ENCODE measurements at regions not wholly inside any gene's neighbourhood (a gene's known extent, or its start where the extent isn't known, plus 50 kb on each side); places are given as distances from the start of the nearest gene placed in this dataset.

DNA sequence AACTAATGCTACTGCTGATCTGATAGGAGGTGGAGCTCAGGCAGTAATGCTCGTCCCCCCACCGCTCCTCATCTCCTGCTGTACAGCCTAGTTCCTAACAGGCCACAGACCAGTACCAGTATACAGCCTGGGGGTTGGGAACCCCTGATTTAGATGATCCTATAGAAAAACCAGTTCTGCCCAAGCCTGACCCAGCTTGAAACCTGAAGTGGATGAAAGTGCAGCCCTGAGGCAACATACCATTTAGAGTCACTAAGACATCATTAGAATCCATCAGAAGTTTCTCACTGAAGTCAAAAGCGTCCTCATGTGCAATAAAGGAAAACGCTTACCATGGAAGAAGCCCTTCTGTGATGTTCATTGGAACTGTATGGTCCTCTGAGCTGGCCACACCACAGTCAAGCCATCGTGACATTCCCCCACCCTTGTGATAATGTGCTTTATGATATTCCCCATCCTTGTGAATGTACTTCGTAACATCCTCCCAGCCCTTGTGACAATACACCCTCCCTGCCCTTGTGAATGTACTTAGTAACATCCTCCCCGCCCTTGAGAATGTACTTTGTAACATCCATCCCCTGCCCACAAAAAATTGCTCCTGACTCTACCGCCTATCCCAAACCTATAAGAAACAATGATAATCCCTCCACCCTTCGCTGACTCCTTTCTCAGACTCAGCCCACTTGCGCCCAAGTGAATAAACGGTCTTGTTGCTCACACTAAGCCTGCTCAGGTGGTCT is 65.9 kb upstream of the HECTD2 start:
- POLR2A ChIA-PET, result no interaction called here
- CTCF ChIA-PET, result no interaction called here
- Mint-ChIP-seq H3K4me3 (no peak overlapping the region), H3K9me3 (no peaks in the 10 kb centered on the region), H3K4me1 (no peaks in the 10 kb centered on the region), H3K27ac (no peak overlapping the region), H3K27me3 (peaks cover 11% of the 10 kb centered on the region), H3K36me3 (ENCODE audit: low read depth) (no peaks in the 10 kb centered on the region)
- ATAC-seq (ENCODE audit: low read depth), result no peak
- intact Hi-C loops (cut with micrococcal nuclease), result no loop called here
- TF ChIP-seq, protein P1, sequence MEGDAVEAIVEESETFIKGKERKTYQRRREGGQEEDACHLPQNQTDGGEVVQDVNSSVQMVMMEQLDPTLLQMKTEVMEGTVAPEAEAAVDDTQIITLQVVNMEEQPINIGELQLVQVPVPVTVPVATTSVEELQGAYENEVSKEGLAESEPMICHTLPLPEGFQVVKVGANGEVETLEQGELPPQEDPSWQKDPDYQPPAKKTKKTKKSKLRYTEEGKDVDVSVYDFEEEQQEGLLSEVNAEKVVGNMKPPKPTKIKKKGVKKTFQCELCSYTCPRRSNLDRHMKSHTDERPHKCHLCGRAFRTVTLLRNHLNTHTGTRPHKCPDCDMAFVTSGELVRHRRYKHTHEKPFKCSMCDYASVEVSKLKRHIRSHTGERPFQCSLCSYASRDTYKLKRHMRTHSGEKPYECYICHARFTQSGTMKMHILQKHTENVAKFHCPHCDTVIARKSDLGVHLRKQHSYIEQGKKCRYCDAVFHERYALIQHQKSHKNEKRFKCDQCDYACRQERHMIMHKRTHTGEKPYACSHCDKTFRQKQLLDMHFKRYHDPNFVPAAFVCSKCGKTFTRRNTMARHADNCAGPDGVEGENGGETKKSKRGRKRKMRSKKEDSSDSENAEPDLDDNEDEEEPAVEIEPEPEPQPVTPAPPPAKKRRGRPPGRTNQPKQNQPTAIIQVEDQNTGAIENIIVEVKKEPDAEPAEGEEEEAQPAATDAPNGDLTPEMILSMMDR (IDR thresholded peaks at IDR 0.05), result no peak
- no peak for DNase-seq

DNA sequence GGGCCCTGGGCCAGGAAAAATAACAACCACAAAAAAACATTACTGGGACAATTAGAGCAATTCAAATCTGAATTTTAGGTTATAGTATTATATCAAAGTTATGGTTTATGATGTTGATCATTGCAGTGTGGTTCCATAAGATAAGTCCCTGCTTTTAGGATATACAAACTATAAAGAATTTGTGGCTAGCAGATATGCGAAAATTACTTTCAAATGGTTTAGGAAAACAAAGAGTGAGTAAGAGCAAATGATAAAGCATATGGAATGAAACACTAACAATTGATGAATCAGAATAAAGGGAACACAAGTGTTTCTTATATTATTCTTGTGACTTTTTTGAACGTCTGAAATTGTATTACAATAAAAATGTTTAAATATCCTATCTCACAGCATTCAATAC is 64.4 kb upstream of the HECTD2 start:
- ATAC-seq (ENCODE audit: low read depth), result no peak
- peaks cover 10% of the 10 kb centered on the region for H3K27me3 Mint-ChIP-seq
- TF ChIP-seq, protein P1 (IDR thresholded peaks at IDR 0.05), result no peak
- DNase-seq, result no peak
- no peak overlapping the region for H3K4me3 Mint-ChIP-seq
- H3K9me3 Mint-ChIP-seq, result no peaks in the 10 kb centered on the region
- intact Hi-C loops (cut with micrococcal nuclease), result no loop called here
- H3K27ac Mint-ChIP-seq, result no peak overlapping the region
- no peaks in the 10 kb centered on the region for H3K36me3 Mint-ChIP-seq (ENCODE audit: low read depth)
- ChIA-PET POLR2A (no interaction called here), CTCF (no interaction called here)
- H3K4me1 Mint-ChIP-seq, result no peaks in the 10 kb centered on the region

DNA sequence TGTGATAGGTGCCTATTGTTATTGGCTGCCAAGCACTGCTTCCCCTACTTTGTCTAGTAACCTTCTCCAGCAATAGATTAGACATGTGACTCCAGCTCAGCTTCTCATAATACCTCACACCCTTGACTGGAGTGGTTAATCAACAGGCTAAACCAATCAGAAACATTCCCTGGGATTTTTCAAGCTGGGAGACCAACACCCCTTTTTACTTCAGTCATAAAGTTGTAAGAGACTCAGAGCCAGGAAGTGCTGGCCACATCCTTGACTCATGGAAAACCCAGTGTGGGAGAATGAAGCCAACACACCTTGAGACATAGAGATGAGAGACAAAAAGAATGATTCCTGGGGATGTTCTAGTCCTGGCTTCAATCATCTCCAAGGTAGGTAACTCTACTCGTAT is 62.6 kb upstream of the HECTD2 start:
- ChIA-PET POLR2A (no interaction called here), CTCF (no interaction called here)
- Mint-ChIP-seq H3K27ac (no peak overlapping the region), H3K36me3 (ENCODE audit: low read depth) (no peaks in the 10 kb centered on the region), H3K4me3 (no peak overlapping the region), H3K27me3 (peaks cover 7% of the 10 kb centered on the region), H3K9me3 (no peaks in the 10 kb centered on the region), H3K4me1 (no peaks in the 10 kb centered on the region)
- no peak for DNase-seq
- TF ChIP-seq, protein P1 (IDR thresholded peaks at IDR 0.05), result no peak
- ATAC-seq (ENCODE audit: low read depth), result no peak
- intact Hi-C loops (cut with micrococcal nuclease), result no loop called here

DNA sequence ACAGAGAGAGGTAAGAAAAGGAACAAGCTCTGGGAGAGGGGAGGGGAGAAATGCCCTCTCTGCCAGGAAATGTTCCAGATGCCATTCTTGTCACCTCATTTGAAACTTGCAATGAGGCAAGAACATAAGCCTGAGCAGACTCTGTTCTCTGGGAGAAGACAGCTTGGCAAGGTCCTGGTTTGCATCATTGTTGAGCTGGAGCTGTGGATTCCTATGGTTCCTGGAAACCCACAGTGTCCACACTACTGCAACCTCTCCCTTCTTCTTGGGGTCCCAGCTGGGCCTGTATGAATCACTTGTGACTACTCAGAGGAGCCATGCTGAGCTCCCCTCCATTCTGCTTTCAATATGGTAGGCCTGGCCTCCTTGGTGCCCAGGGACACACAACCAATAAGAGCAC is 60.8 kb upstream of the HECTD2 start:
- Mint-ChIP-seq H3K4me3 (no peak overlapping the region), H3K9me3 (peaks cover 2% of the 10 kb centered on the region), H3K36me3 (ENCODE audit: low read depth) (no peaks in the 10 kb centered on the region), H3K4me1 (no peaks in the 10 kb centered on the region), H3K27me3 (peaks cover 10% of the 10 kb centered on the region), H3K27ac (no peak overlapping the region)
- TF ChIP-seq, protein P1 (IDR thresholded peaks at IDR 0.05), result no peak
- no peak for DNase-seq
- no peak for ATAC-seq (ENCODE audit: low read depth)
- ChIA-PET CTCF (no interaction called here), POLR2A (no interaction called here)
- intact Hi-C loops (cut with micrococcal nuclease), result no loop called here

DNA sequence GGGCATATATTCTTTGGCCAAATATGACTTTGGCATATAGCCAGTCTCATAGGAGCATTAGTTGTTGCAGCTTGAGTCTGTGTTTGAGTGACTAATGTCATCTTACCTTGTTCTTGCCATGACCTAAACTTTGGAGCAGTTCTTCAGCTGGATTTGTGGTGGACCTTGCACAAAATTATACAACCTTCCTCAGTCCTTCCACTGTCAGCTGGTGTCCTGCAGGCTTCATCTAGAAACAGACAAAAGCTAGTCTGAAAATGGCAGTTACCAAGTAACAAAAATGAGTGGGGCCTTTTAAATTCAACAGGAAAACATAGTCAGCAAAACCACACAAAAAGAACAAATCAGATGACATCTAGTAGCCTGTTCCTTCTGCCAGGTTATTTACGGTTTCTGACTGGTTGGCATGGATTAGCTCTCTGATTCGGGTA is 59.5 kb upstream of the HECTD2 start:
- no peak overlapping the region for H3K4me3 Mint-ChIP-seq
- CTCF ChIA-PET, result interaction anchor here (0.7 kb wide), 1 partner anchor 439 kb away, joined by 3 read pairs; no protein-coding TSS in a partner anchor
- no peaks in the 10 kb centered on the region for H3K36me3 Mint-ChIP-seq (ENCODE audit: low read depth)
- TF ChIP-seq, protein P1 (IDR thresholded peaks at IDR 0.05), result no peak
- ATAC-seq (ENCODE audit: low read depth) (no peak), DNase-seq (no peak)
- POLR2A ChIA-PET, result no interaction called here
- no peak overlapping the region for H3K27ac Mint-ChIP-seq
- H3K27me3 Mint-ChIP-seq, result peaks cover 13% of the 10 kb centered on the region
- H3K9me3 Mint-ChIP-seq, result peaks cover 2% of the 10 kb centered on the region
- intact Hi-C loops (cut with micrococcal nuclease), result no loop called here
- no peaks in the 10 kb centered on the region for H3K4me1 Mint-ChIP-seq

All from activated B cell treated with CpG ODN at 0.5 μM for 24 hours (primary cell).